Neural cell (in vitro differentiated cells): ENCODE measurements at regions not wholly inside any gene's neighbourhood (a gene's known extent, or its start where the extent isn't known, plus 50 kb on each side); places are given as distances from the start of the nearest gene placed in this dataset.
"Not testable (repeated sequence)": the region's sequence is repeated elsewhere in the genome, so short reads cannot be mapped to it uniquely, and the experiment has no call there.

Experiments
- CTCF ChIP-seq: fragments of 450-650 bp; IDR thresholded peaks from 2 replicates; pipeline ENCODE4 v1.5.1; 2014; ENCODE audit warnings: antibody characterized with exemption, mild to moderate bottlenecking, moderate library complexity; ENCODE audit not compliant: poor library complexity, severe bottlenecking
- EP300 ChIP-seq: fragments of 450-650 bp; conservative IDR thresholded peaks from 2 replicates; pipeline ENCODE4 v1.6.1; 2014; ENCODE audit warnings: antibody characterized with exemption, mild to moderate bottlenecking, moderate library complexity; ENCODE audit not compliant: poor library complexity, severe bottlenecking
- EZH2 ChIP-seq: fragments of 200-600, 300-800 bp; shearing (Covaris generic), sonication (generic); IDR thresholded peaks from 2 replicates; pipeline ENCODE4 v1.6.1; 2014; ENCODE audit warnings: antibody characterized with exemption, low read length, borderline replicate concordance, mild to moderate bottlenecking; ENCODE audit not compliant: insufficient read depth, poor library complexity, severe bottlenecking
- POLR2AphosphoS5 ChIP-seq: IDR thresholded peaks from 2 replicates; pipeline ENCODE4 v1.6.1; 2012
- RAD21 ChIP-seq: fragments of 450-650 bp; conservative IDR thresholded peaks from 2 replicates; pipeline ENCODE4 v1.6.1; 2014; ENCODE audit warnings: antibody characterized with exemption, mild to moderate bottlenecking, moderate library complexity
- REST ChIP-seq: IDR thresholded peaks from 2 replicates; pipeline ENCODE4 v1.6.1; 2012; ENCODE audit warnings: borderline replicate concordance
- SMC3 ChIP-seq: fragments of 450-650 bp; conservative IDR thresholded peaks from 2 replicates; pipeline ENCODE4 v1.6.1; 2014; ENCODE audit warnings: antibody characterized with exemption, mild to moderate bottlenecking, moderate library complexity; ENCODE audit not compliant: poor library complexity

DNA sequence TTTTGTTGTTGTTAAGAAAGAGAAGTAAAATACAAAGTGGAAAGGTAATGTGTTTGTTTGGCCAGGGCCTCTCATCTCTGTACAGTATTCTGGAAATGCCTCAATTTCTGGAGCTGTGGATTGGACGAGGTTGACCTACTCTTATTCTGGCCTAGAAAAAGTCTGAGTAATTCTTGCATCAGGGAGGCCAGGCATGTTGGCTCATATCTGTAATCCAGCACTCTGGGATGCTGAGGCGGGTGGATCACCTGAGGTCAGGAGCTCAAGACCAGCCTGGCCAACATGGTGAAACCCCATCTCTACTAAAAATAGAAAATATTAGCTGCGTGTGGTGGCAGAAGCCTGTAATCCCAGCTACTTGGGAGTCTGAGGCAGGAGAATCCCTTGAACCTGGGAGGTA, 259.8 kb downstream of the NPIPA7 start:
- not testable (repeated sequence) for TF ChIP-seq CTCF, POLR2AphosphoS5, RAD21, EP300, REST, SMC3, EZH2
